GM10248 (cell line): ENCODE measurements at regions not wholly inside any gene's neighbourhood (a gene's known extent, or its start where the extent isn't known, plus 50 kb on each side); places are given as distances from the start of the nearest gene placed in this dataset.

ENCODE experiments used
- CTCF ChIA-PET: fragments of 300-600 bp; sonication (Branson Sonifier 250); formaldehyde crosslinking; extraction: SDS; loops from one replicate; lab custom pipeline; 2021; ENCODE audit warnings: antibody characterized with exemption; lab: Yijun Ruan, JAX
- POLR2A ChIA-PET: fragments of 350-650 bp; sonication (Branson Sonifier 250); formaldehyde crosslinking; extraction: SDS; loops from one replicate; lab custom pipeline; 2020; ENCODE audit warnings: antibody characterized with exemption; lab: Yijun Ruan, JAX
- DNase-seq: peaks from one replicate; pipeline ENCODE4 v3.0.0; 2012; ENCODE audit errors: extremely low spot score
- TF ChIP-seq, protein P1 (sequence below): IDR thresholded peaks from 2 replicates; pipeline ENCODE4 v1.5.1; 2012; ENCODE audit warnings: mild to moderate bottlenecking, low read depth; ENCODE audit errors: extremely low read depth, missing control alignments, control extremely low read depth

DNA sequence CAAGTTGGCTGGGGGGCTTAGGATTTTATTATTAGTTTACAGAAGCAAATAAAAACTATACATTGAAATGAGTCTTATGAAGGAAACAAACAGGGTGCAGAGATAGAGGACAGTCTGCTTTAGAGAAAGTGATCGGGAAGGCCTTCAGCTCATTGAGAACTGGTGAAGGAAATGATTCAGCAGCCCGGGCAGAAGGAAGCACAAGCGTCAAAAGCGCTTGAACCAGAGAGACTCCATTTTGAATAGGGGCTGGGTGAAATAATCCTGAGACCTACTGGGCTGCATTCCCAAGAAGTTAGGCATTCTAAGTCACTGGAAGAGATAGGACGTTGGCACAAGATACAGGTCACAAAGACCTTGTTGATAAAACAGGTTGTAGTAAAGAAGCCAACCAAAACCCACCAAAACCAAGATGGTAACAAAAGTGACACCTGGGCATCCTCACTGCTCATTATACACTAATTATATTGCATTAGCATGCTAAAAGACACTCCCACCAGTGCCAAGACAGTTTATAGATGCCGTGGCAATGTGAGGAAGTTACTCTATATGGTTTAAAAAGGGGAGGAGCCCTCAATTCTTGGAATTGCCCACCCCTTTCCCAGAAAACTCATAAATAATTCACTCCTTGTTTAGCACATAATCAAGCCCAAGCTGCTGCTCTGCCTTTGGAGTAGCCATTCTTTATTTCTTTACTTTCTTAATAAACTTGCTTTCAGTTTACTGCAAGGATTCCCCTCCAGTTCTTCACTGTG is 83.1 kb upstream of the MPP7 start:
- TF ChIP-seq, protein P1, sequence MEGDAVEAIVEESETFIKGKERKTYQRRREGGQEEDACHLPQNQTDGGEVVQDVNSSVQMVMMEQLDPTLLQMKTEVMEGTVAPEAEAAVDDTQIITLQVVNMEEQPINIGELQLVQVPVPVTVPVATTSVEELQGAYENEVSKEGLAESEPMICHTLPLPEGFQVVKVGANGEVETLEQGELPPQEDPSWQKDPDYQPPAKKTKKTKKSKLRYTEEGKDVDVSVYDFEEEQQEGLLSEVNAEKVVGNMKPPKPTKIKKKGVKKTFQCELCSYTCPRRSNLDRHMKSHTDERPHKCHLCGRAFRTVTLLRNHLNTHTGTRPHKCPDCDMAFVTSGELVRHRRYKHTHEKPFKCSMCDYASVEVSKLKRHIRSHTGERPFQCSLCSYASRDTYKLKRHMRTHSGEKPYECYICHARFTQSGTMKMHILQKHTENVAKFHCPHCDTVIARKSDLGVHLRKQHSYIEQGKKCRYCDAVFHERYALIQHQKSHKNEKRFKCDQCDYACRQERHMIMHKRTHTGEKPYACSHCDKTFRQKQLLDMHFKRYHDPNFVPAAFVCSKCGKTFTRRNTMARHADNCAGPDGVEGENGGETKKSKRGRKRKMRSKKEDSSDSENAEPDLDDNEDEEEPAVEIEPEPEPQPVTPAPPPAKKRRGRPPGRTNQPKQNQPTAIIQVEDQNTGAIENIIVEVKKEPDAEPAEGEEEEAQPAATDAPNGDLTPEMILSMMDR, result no peak
- POLR2A ChIA-PET, result no interaction called here
- CTCF ChIA-PET, result interaction anchor here (2.7 kb wide), 1 partner anchor 8 kb away, joined by 10 read pairs; no protein-coding TSS in a partner anchor
- DNase-seq, result no peak

DNA sequence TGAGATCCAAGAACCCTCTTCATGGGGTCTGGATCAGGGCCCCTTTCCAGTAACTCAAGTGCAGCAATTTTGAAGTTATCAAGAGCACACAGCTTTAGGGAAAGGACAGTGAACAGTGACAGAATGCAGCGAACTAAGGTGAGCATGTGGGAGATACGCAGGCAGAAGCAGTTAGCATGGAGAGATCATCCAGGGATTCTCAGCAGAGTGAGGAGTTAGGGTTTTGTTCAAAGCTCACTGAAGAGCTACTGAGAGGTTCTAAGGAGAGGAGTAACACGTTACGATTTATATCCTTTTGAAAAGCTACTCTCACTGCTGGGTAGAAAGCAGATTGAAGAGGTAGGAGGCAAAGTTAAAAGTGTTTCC is 83.6 kb upstream of the MPP7 start:
- TF ChIP-seq, protein P1, result no peak
- no peak for DNase-seq
- POLR2A ChIA-PET, result no interaction called here
- CTCF ChIA-PET, result interaction anchor here (1.5 kb wide), 1 partner anchor 139 kb away, joined by 4 read pairs; no protein-coding TSS in a partner anchor

DNA sequence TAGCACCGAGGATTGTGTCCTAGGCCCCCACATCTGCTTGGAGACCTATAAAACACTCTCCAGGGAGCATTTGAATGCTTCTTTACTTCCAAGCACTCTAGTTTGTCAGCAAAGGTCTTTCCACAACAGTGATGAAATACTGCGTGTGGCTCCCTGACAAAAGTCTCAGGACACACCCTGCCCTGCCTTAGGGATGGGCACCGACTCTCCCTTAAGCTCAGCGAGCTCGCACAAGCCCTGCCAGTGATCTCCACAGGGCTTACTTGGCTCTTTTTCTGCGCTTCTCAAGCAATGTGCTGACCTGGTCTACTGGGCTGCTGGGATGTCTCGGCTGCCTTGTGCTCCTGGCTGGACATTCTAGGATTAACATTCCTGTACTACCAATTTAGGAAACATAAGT is 84.3 kb upstream of the MPP7 start:
- ChIA-PET CTCF (interaction anchor here (1.5 kb wide), 1 partner anchor 140 kb away, joined by 4 read pairs; no protein-coding TSS in a partner anchor), POLR2A (no interaction called here)

DNA sequence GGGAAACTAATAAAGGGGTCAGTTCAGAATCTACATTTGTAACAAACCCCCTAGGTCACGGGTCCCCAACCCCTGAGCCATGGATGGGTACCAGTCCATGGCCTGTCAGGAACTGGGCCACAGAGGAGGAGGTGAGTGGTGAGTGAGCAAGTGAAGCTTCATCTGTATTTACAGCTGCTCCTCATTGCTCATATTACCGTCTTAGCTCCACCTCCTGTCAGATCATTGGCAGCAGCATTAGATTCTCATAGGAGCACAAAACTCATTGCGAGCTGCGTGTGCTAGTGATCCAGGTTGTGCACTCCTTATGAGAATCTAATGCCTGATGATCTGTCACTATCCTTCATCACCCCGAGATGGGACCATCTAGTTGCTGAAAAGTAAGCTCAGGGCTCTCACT is 88.4 kb upstream of the MPP7 start:
- TF ChIP-seq, protein P1, result no peak
- ChIA-PET POLR2A (interaction anchor here (0.6 kb wide), 1 partner anchor 300 kb away, joined by 5 read pairs; no protein-coding TSS in a partner anchor), CTCF (interaction anchor here (0.9 to 4.2 kb wide), 3 partner anchors 11 to 138 kb away, joined by 3 to 54 read pairs (median 3); no protein-coding TSS in a partner anchor)
- DNase-seq, result no peak

More for the DNA sequence above, 84.3 kb upstream of the MPP7 start:
- TF ChIP-seq, protein P1, result no peak
- DNase-seq, result no peak

DNA sequence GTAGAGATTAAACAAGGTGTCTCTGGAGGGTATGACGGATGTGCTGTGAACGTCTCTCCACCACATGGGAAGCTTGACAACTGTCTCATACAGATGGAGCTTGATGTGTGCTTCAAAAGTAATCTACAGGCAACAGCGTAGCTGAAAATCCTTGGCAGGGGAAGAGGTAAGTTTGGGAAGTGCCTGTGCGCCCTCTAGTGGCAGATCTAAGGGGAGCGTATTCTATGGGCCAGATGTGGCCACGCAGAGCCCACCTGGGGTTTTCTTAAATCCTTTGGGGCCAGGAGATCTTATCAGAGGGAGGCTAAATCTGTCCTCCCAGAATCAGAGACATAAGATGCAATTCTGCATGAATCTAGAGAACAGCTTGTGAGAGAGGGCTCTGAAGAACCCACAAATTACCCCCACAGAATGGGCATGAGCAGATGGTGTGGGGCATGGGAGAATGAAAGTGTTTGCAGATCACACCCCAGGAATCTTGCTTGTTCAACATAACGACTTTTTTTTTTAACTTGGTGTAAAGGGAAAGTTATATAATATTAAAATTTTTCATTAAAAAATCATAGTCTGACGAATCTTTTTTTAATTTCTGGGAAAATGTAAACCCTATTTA is 91.2 kb upstream of the MPP7 start:
- CTCF ChIA-PET, result interaction anchor here (0.6 to 4.2 kb wide), 34 partner anchors 9 to 652 kb away, joined by 3 to 54 read pairs (median 4); no protein-coding TSS in a partner anchor
- POLR2A ChIA-PET, result interaction anchor here (0.6 kb wide), 1 partner anchor 12 kb away, joined by 3 read pairs; no protein-coding TSS in a partner anchor
- DNase-seq, result peak; percentile 49

DNA sequence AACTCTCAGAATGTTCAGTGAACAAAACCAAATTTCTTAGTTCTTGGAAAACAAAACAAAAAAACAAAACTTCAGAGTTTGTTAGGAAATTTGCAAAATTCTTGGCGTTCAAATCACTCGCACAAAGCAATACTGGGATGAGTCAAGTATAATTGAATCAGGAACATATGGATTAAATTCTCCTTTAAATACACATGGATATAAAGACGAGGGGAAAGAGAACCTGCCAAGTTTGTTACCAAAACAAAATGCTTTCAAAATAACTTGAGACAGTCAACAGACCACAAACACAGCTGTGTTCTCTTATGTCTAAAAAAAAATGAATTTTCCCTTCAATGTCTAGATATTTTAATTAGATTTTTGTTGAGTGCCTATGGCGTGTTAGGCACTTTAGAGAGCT is 93.5 kb upstream of the MPP7 start:
- ChIA-PET POLR2A (no interaction called here), CTCF (interaction anchor here (0.8 to 2.2 kb wide), 2 partner anchors 14 to 1008 kb away, joined by 3 to 13 read pairs; no protein-coding TSS in a partner anchor)
- TF ChIP-seq, protein P1, result no peak

More for the DNA sequence above, 91.2 kb upstream of the MPP7 start:
- TF ChIP-seq, protein P1, result peak; percentile 85

More for the DNA sequence above, 93.5 kb upstream of the MPP7 start:
- no peak for DNase-seq
